Gastroesophageal sphincter (tissue), 3 donors: ENCODE measurements at regions not wholly inside any gene's neighbourhood (a gene's known extent, or its start where the extent isn't known, plus 50 kb on each side); places are given as distances from the start of the nearest gene placed in this dataset.

Source experiments
- EP300 ChIP-seq: sonication (generic); formaldehyde crosslinking; IDR thresholded peaks from one replicate; pipeline ENCODE4 v1.6.1; 2017; ENCODE audit warnings: antibody characterized with exemption, mild to moderate bottlenecking
- POLR2A ChIP-seq, 2 donors: fragments of 450-650 bp; IDR thresholded peaks; one replicate each; pipeline ENCODE4 v1.6.1; 2017; ENCODE audit warnings: antibody characterized with exemption in 2 of 2, mild to moderate bottlenecking in 2 of 2, moderate library complexity in 1 of 2
- POLR2AphosphoS5 ChIP-seq: sonication (generic); formaldehyde crosslinking; IDR thresholded peaks from one replicate; pipeline ENCODE4 v1.6.1; 2017; ENCODE audit warnings: antibody characterized with exemption
- TF ChIP-seq, protein P1 (sequence below), 4 experiments: fragments of 200-600 bp in 2 of 4; fragments of 450-650 bp in 2 of 4; sonication (generic) in 1 of 4; IDR thresholded peaks; one replicate each; pipeline ENCODE4 v1.5.1; 2017 to 2019; ENCODE audit warnings: antibody characterized with exemption in 4 of 4, mild to moderate bottlenecking in 2 of 4, moderate library complexity in 2 of 4

DNA sequence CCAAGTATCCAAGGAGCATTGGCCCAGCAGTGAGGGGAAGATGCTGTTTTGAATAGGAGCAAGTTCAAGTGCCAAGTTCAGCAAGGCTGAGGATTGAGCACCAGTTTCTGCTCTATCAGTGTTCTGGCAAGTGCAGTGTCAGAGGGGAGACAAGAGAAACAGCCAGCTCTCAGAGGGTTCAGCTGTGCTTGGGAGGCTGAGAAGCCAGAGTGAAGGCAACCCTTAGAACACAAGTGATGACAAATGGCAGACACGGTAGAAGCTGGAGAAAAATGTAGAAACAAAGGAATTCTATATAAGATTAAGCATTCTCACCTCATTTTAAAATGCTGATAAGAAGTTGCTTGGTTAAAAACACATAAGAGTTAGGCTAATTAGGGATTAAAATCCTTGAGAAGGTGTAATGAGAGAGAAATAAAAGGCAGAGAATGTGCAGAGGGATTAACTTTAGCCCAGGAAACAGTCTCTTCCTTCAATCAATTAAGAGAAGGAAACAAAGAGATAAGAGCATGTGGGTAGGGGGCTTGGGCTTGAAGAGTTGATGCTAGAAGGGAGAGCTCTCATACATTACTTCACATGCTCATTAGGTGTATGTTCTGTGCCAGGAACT lies 475.4 kb downstream of the AJAP1 start:
- TF ChIP-seq, protein P1, sequence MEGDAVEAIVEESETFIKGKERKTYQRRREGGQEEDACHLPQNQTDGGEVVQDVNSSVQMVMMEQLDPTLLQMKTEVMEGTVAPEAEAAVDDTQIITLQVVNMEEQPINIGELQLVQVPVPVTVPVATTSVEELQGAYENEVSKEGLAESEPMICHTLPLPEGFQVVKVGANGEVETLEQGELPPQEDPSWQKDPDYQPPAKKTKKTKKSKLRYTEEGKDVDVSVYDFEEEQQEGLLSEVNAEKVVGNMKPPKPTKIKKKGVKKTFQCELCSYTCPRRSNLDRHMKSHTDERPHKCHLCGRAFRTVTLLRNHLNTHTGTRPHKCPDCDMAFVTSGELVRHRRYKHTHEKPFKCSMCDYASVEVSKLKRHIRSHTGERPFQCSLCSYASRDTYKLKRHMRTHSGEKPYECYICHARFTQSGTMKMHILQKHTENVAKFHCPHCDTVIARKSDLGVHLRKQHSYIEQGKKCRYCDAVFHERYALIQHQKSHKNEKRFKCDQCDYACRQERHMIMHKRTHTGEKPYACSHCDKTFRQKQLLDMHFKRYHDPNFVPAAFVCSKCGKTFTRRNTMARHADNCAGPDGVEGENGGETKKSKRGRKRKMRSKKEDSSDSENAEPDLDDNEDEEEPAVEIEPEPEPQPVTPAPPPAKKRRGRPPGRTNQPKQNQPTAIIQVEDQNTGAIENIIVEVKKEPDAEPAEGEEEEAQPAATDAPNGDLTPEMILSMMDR (IDR thresholded peaks at IDR 0.05): no peak
- TF ChIP-seq POLR2AphosphoS5: no peak
- TF ChIP-seq POLR2A (IDR thresholded peaks at IDR 0.05): no peak
- no peak for TF ChIP-seq EP300
